HEK293T (cell line): ENCODE measurements at regions not wholly inside any gene's neighbourhood (a gene's known extent, or its start where the extent isn't known, plus 50 kb on each side); places are given as distances from the start of the nearest gene placed in this dataset.

Experiments
- CTCF ChIA-PET: fragments of 350-600 bp; formaldehyde crosslinking; extraction: SDS; loops from one replicate; lab custom pipeline; 2021; ENCODE audit warnings: antibody characterized with exemption, inconsistent platforms; lab: Yijun Ruan, JAX
- POLR2A ChIA-PET: fragments of 350-600 bp; formaldehyde crosslinking; extraction: SDS; loops from one replicate; lab custom pipeline; 2020; ENCODE audit warnings: antibody characterized with exemption, inconsistent platforms; lab: Yijun Ruan, JAX
- DNase-seq: peaks from one replicate; pipeline ENCODE4 v3.0.0; 2012; ENCODE audit warnings: mixed read lengths; ENCODE audit errors: extremely low spot score
- ARNT ChIP-seq: fragments of 450-650 bp; IDR thresholded peaks from 2 replicates; pipeline ENCODE4 v1.6.1; 2017; ENCODE audit warnings: mild to moderate bottlenecking
- BHLHE40 ChIP-seq: fragments of 450-650 bp; IDR thresholded peaks from 2 replicates; pipeline ENCODE4 v1.6.1; 2016; ENCODE audit warnings: mild to moderate bottlenecking, moderate library complexity, borderline replicate concordance
- CTBP1 ChIP-seq: fragments of 450-650 bp; IDR thresholded peaks from 2 replicates; pipeline ENCODE4 v1.6.1; 2016; ENCODE audit warnings: borderline replicate concordance
- ELF4 ChIP-seq: fragments of 450-650 bp; IDR thresholded peaks from 2 replicates; pipeline ENCODE4 v1.6.1; 2017; ENCODE audit warnings: antibody characterized with exemption
- FOXA1 ChIP-seq: fragments of 450-650 bp; IDR thresholded peaks from 2 replicates; pipeline ENCODE4 v1.6.1; 2016; ENCODE audit warnings: mild to moderate bottlenecking
- FOXK2 ChIP-seq: fragments of 450-650 bp; IDR thresholded peaks from 2 replicates; pipeline ENCODE4 v1.6.1; 2016; ENCODE audit warnings: mild to moderate bottlenecking
- FOXM1 ChIP-seq: fragments of 450-650 bp; IDR thresholded peaks from 2 replicates; pipeline ENCODE4 v1.6.1; 2017; ENCODE audit warnings: mild to moderate bottlenecking, borderline replicate concordance
- HDGF ChIP-seq: fragments of 450-650 bp; IDR thresholded peaks from 2 replicates; pipeline ENCODE4 v1.6.1; 2017; ENCODE audit warnings: antibody characterized with exemption, borderline replicate concordance
- L3MBTL2 ChIP-seq: fragments of 450-650 bp; conservative IDR thresholded peaks from 2 replicates; pipeline ENCODE4 v1.6.1; 2016; ENCODE audit warnings: mild to moderate bottlenecking
- LEF1 ChIP-seq: fragments of 450-650 bp; IDR thresholded peaks from 2 replicates; pipeline ENCODE4 v1.6.1; 2017; ENCODE audit warnings: mild to moderate bottlenecking, borderline replicate concordance
- NFRKB ChIP-seq: fragments of 450-650 bp; IDR thresholded peaks from 2 replicates; pipeline ENCODE4 v1.6.1; 2016; ENCODE audit warnings: mild to moderate bottlenecking, moderate library complexity
- PKNOX1 ChIP-seq: fragments of 450-650 bp; IDR thresholded peaks from 2 replicates; pipeline ENCODE4 v1.6.1; 2016
- SP1 ChIP-seq: fragments of 450-650 bp; IDR thresholded peaks from 2 replicates; pipeline ENCODE4 v1.6.1; 2017
- SUZ12 ChIP-seq: fragments of 450-650 bp; IDR thresholded peaks from 2 replicates; pipeline ENCODE4 v1.6.1; 2016; ENCODE audit warnings: mild to moderate bottlenecking
- TARDBP ChIP-seq: fragments of 450-650 bp; IDR thresholded peaks from 2 replicates; pipeline ENCODE4 v1.6.1; 2016
- ZNF384 ChIP-seq: fragments of 450-650 bp; IDR thresholded peaks from 2 replicates; pipeline ENCODE4 v1.6.1; 2016

GRCh38 chr6:93079061-93079460, 340.3 kb downstream of the EPHA7 start:
- no peak for DNase-seq
- TF ChIP-seq FOXK2 (no peak), FOXA1 (no peak), ARNT (no peak), ZNF384 (no peak), NFRKB (no peak)
- CTCF ChIA-PET, result interaction anchor here (1.2 kb wide), 1 partner anchor 338 kb away, joined by 3 read pairs; no protein-coding TSS in a partner anchor
- POLR2A ChIA-PET, result no interaction called here

- ChIA-PET POLR2A (no interaction called here), CTCF (no interaction called here)
- TF ChIP-seq L3MBTL2 (no peak), BHLHE40 (no peak), NFRKB (no peak), LEF1 (no peak), FOXA1 (no peak), CTBP1 (no peak), ELF4 (no peak), FOXK2 (no peak), ZNF384 (no peak), HDGF (no peak), FOXM1 (no peak), PKNOX1 (no peak), SP1 (no peak), SUZ12 (no peak), ARNT (no peak), TARDBP (no peak)
- DNase-seq, result no peak
Observed at GRCh38 chr6:93073811-93074210, 345.5 kb downstream of the EPHA7 start.

- TF ChIP-seq SP1 (no peak), ARNT (no peak), L3MBTL2 (no peak)
- no peak for DNase-seq
- ChIA-PET CTCF (no interaction called here), POLR2A (no interaction called here)
Observed at GRCh38 chr6:93069856-93070255, 349.5 kb downstream of the EPHA7 start.

- DNase-seq, result no peak
- TF ChIP-seq L3MBTL2 (no peak), LEF1 (no peak), FOXA1 (no peak), ELF4 (no peak), NFRKB (no peak), TARDBP (no peak), ZNF384 (no peak), SP1 (no peak), ARNT (no peak), SUZ12 (no peak), PKNOX1 (no peak), FOXK2 (no peak), HDGF (no peak), BHLHE40 (no peak), CTBP1 (no peak)
- CTCF ChIA-PET, result no interaction called here
- POLR2A ChIA-PET, result no interaction called here
Observed at GRCh38 chr6:93059911-93060310, 359.4 kb downstream of the EPHA7 start.

GRCh38 chr6:93057584-93057983, 361.8 kb downstream of the EPHA7 start:
- no peak for TF ChIP-seq LEF1
- TF ChIP-seq PKNOX1, result no peak
- TF ChIP-seq L3MBTL2, result no peak
- no peak for TF ChIP-seq SUZ12
- TF ChIP-seq CTBP1, result no peak
- no peak for TF ChIP-seq TARDBP
- TF ChIP-seq BHLHE40, result no peak
- no peak for TF ChIP-seq ELF4
- no peak for TF ChIP-seq NFRKB
- TF ChIP-seq HDGF, result no peak
- TF ChIP-seq SP1, result no peak
- TF ChIP-seq FOXA1, result no peak
- no peak for TF ChIP-seq ZNF384
- TF ChIP-seq FOXM1, result no peak
- TF ChIP-seq FOXK2, result no peak
- no peak for TF ChIP-seq ARNT
- DNase-seq, result no peak
- POLR2A ChIA-PET, result no interaction called here
- CTCF ChIA-PET, result no interaction called here

GRCh38 chr6:93048381-93048780, 371.0 kb downstream of the EPHA7 start:
- ChIA-PET POLR2A (no interaction called here), CTCF (no interaction called here)
- no peak for DNase-seq
- TF ChIP-seq SP1, result no peak
- TF ChIP-seq PKNOX1, result no peak
- TF ChIP-seq BHLHE40, result no peak
- TF ChIP-seq ARNT, result no peak
- TF ChIP-seq ZNF384, result no peak
- TF ChIP-seq FOXA1, result no peak
- TF ChIP-seq TARDBP, result no peak
- no peak for TF ChIP-seq NFRKB
- no peak for TF ChIP-seq L3MBTL2
- no peak for TF ChIP-seq FOXM1
- TF ChIP-seq LEF1, result no peak
- TF ChIP-seq HDGF, result no peak
- no peak for TF ChIP-seq ELF4
- TF ChIP-seq CTBP1, result no peak
- TF ChIP-seq SUZ12, result no peak
- no peak for TF ChIP-seq FOXK2
